Activated CD8-positive, alpha-beta memory T cell treated with anti-CD3 and anti-CD28 coated beads for 48 hours (primary cell): ENCODE measurements at regions not wholly inside any gene's neighbourhood (a gene's known extent, or its start where the extent isn't known, plus 50 kb on each side); places are given as distances from the start of the nearest gene placed in this dataset.

Source experiments
- DNase-seq, 3 experiments: peaks; one replicate each; pipeline ENCODE4 v3.0.0-alpha.2; 2020; ENCODE audit warnings: low read depth in 2 of 3, low spot score in 2 of 3

- DNase-seq: no peak
Observed at GRCh38 chr11:88448131-88448670, 110.7 kb upstream of the CTSC start.

GRCh38 chr11:88447281-88447680 lies 109.7 kb upstream of the CTSC start:
- DNase-seq: no peak

GRCh38 chr11:88439356-88439755 lies 101.8 kb upstream of the CTSC start:
- DNase-seq: no peak

GRCh38 chr11:88438721-88439120 lies 101.2 kb upstream of the CTSC start:
- DNase-seq: no peak

- no peak for DNase-seq
Observed at GRCh38 chr11:88435415-88435814, 97.9 kb upstream of the CTSC start.

GRCh38 chr11:88434333-88434976 lies 96.9 kb upstream of the CTSC start:
- no peak for DNase-seq

GRCh38 chr11:88433536-88434230 lies 96.1 kb upstream of the CTSC start:
- no peak for DNase-seq

- DNase-seq: no peak
Observed at GRCh38 chr11:88431675-88432341, 94.3 kb upstream of the CTSC start.

- no peak for DNase-seq
Observed at GRCh38 chr11:88428959-88429358, 91.4 kb upstream of the CTSC start.

GRCh38 chr11:88427719-88428118 lies 90.2 kb upstream of the CTSC start:
- no peak for DNase-seq

- DNase-seq: no peak
Observed at GRCh38 chr11:88424881-88425280, 87.3 kb upstream of the CTSC start.

- DNase-seq: peak in 1 of 3 experiments; percentile 15
Observed at GRCh38 chr11:88421530-88421929, 84.0 kb upstream of the CTSC start.

- no peak for DNase-seq
Observed at GRCh38 chr11:88420165-88420791, 82.7 kb upstream of the CTSC start.

- DNase-seq: no peak
Observed at GRCh38 chr11:88418508-88418907, 81.0 kb upstream of the CTSC start.

GRCh38 chr11:88415495-88415894 lies 78.0 kb upstream of the CTSC start:
- no peak for DNase-seq

- no peak for DNase-seq
Observed at GRCh38 chr11:88414981-88415413, 77.5 kb upstream of the CTSC start.

GRCh38 chr11:88414385-88414861 lies 76.9 kb upstream of the CTSC start:
- DNase-seq: no peak

- DNase-seq: no peak
Observed at GRCh38 chr11:88411265-88411664, 73.7 kb upstream of the CTSC start.

- DNase-seq: no peak
Observed at GRCh38 chr11:88410656-88411055, 73.1 kb upstream of the CTSC start.

GRCh38 chr11:88410056-88410455 lies 72.5 kb upstream of the CTSC start:
- no peak for DNase-seq

- DNase-seq: no peak
Observed at GRCh38 chr11:88406876-88407275, 69.3 kb upstream of the CTSC start.
